GM12865 (cell line): ENCODE measurements at regions not wholly inside any gene's neighbourhood (a gene's known extent, or its start where the extent isn't known, plus 50 kb on each side); places are given as distances from the start of the nearest gene placed in this dataset.
A peak's percentile ranks its signal among the peaks of the same experiment; 100 is the strongest.
"Not testable (repeated sequence)": the region's sequence is repeated elsewhere in the genome, so short reads cannot be mapped to it uniquely, and the experiment has no call there.

Experiments used
- DNase-seq: peaks from one replicate; pipeline ENCODE4 v3.0.0; 2010; ENCODE audit warnings: low read depth
- H3K4me3 ChIP-seq: 2 replicates; pipeline ENCODE4 v1.5.1; 2011; ENCODE audit warnings: mild to moderate bottlenecking, low read depth, low read length, control low read depth
- CTCF ChIP-seq: IDR thresholded peaks from 2 replicates; pipeline ENCODE4 v1.5.1; 2011; ENCODE audit warnings: low read length, control low read depth, low read depth, inconsistent platforms; ENCODE audit not compliant: insufficient read depth; ENCODE audit errors: missing control alignments

- no peak for TF ChIP-seq CTCF
- H3K4me3 ChIP-seq, result no peak overlapping the region
- no peak for DNase-seq
Observed at GRCh38 chr2:88932686-88933085, 241.2 kb downstream of the RPIA start.

GRCh38 chr2:88933091-88933490, 241.6 kb downstream of the RPIA start:
- DNase-seq, result no peak
- TF ChIP-seq CTCF, result no peak
- no peak overlapping the region for H3K4me3 ChIP-seq

- no peak for TF ChIP-seq CTCF
- no peak overlapping the region for H3K4me3 ChIP-seq
- peak; percentile 17 for DNase-seq
Observed at GRCh38 chr2:88933980-88934379, 242.5 kb downstream of the RPIA start.

GRCh38 chr2:88941178-88941577, 249.7 kb downstream of the RPIA start:
- peak; percentile 29 for DNase-seq
- peak; percentile 38 for TF ChIP-seq CTCF

GRCh38 chr2:88942798-88943197, 251.3 kb downstream of the RPIA start:
- no peak for DNase-seq
- no peak for TF ChIP-seq CTCF
- H3K4me3 ChIP-seq, result no peak overlapping the region

More at GRCh38 chr2:88941178-88941577, 249.7 kb downstream of the RPIA start:
- not testable (repeated sequence) for H3K4me3 ChIP-seq

GRCh38 chr2:88949336-88949735, 257.9 kb downstream of the RPIA start:
- no peak for DNase-seq
- no peak overlapping the region for H3K4me3 ChIP-seq
- no peak for TF ChIP-seq CTCF

- no peak overlapping the region for H3K4me3 ChIP-seq
- peak; percentile 30 for TF ChIP-seq CTCF
- peak; percentile 11 for DNase-seq
Observed at GRCh38 chr2:88950010-88950409, 258.5 kb downstream of the RPIA start.
